Endometrium (tissue), 2 donors: ENCODE measurements at regions not wholly inside any gene's neighbourhood (a gene's known extent, or its start where the extent isn't known, plus 50 kb on each side); places are given as distances from the start of the nearest gene placed in this dataset.
"Not testable (repeated sequence)": the region's sequence is repeated elsewhere in the genome, so short reads cannot be mapped to it uniquely, and the experiment has no call there.

Experiments used
- FAIRE-seq: peaks from 2 replicates; lab custom pipeline; 2012; peaks lifted over from hg19 to GRCh38; lab: Jason Lieb, UNC
- donor health status: control.
- donor health status: control.

DNA sequence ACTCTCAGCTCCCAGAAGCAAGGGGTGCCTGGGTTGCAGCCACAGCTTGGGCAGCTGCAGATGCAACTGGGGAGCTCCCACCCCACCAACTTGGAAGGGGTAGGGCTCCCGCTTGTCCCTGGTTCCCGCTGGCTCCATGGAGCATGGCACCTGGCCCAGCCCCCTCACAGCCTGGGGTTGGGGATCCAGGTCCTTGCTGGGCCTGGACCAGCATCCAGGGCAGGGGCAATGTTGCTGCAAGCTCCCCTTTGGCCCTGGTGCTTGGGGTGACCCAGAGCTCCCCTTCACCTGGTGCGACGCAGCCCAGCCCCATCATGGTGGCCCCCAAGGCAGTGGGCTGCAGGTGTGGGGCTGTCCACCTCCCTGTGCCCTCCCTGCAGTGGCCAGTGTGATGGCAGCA, 99.6 kb upstream of the FRMD4B start:
- FAIRE-seq: no peak

DNA sequence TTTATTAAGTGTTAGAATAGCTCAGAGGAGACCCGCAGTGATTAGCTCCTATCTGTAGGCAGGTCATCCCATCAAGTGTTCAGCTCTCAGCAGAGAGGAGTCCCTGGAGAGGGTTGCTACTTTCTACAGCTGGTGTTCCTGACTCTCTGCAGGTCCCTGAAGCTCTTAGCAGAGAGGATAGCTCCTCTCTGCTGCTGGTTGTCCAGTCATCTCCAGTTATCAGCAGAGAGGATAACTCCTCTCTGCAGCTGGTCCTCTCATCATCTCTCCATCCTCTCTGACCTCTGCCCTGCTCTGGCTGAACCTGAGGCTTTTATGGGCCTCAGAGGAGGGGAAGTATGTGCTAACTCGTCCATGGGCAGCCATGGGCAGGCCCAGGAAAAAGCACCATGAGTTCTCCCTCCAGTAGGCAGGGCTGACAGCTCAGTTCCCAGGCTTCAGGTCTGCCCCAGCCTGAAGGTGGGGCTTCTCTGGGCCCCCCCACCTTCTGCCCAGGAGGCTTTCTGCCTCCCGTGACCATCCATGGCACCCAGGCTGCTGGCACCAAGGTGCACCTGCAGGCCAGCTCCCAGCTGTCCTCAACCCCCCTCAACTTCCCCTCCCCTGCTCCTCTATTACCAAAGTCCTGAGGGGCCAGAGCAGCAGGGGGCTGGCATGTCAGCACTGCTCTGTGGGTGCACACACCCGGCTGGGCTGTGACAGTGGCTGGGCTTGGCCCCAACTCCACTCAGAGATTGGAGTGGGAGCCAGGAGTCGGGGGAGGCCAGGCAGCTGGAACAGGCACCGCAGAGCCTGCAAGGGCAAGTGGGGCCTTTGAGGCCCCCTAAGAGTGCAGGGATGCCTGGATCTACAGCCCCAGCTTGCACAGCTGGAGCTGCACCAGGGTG, 98.9 kb upstream of the FRMD4B start:
- FAIRE-seq: no peak

DNA sequence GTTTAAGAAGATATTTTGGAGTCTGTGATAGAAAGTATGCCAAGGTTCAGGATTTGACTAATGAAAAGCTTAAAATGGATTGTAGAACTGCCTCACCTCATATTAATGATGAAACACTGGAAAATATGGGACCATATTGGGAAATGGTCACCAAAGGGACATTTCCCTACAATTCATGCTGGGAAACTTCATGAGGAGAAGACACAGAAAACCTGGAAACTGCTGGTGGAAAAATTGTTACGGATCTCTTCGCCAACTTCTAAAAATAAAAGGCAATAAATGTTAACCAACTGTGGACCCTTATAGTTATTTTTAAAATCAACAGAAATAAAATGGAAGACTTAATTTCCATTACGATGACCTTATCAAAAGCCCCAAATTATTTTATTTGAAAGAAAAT, 97.6 kb upstream of the FRMD4B start:
- peak; percentile 61 for FAIRE-seq

- not testable (repeated sequence) for FAIRE-seq
Measured at GRCh38 chr3:69480986-69481385, 95.1 kb upstream of the FRMD4B start.

DNA sequence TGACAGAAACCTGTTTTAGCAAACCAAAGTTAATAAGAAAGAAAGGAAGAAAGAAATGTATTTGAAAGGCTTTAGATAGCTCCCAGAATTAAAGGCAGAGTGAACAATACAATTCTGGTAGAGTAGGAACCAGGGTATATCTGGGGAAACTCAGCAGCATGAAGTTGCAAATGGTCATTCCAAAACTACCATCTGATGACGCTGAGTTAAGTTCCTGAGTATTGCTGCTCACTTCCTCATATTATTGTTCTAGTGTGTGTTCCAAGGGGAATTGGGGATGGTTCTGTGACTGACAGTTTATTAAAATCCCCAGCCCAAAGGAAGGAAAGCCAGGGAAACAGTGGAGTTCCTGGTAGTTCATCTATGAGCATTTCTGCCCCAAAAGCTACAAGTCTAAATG, 88.3 kb upstream of the FRMD4B start:
- no peak for FAIRE-seq

DNA sequence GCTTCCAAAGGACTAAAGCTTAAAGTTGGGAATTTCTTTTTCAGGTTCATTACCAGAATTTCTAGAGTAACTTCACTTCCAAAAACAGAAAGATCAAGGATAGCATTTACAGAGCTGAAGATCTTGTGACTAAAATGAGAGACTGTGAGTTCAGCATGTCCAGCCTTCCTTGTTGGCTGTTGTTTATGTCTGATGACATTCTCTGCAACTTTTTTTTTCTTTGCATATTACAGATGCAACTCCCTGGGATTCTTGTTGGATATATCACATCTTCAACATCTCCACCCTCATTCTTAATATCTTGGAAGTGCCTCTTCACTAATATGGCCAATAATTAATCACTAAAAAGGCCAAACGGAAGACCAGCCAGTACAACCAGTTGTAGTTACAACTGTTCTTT, 86.2 kb upstream of the FRMD4B start:
- FAIRE-seq: no peak

- no peak for FAIRE-seq
Measured at GRCh38 chr3:69463531-69463930, 77.6 kb upstream of the FRMD4B start.

- no peak for FAIRE-seq
Measured at GRCh38 chr3:69462826-69463100, 76.9 kb upstream of the FRMD4B start.

- FAIRE-seq: no peak
Measured at GRCh38 chr3:69462022-69462825, 76.3 kb upstream of the FRMD4B start.

- no peak for FAIRE-seq
Measured at GRCh38 chr3:69460034-69460433, 74.1 kb upstream of the FRMD4B start.

- FAIRE-seq: no peak
Measured at GRCh38 chr3:69458803-69459365, 73.0 kb upstream of the FRMD4B start.

GRCh38 chr3:69456631-69457030, 70.7 kb upstream of the FRMD4B start:
- FAIRE-seq: no peak

GRCh38 chr3:69454204-69454787, 68.4 kb upstream of the FRMD4B start:
- FAIRE-seq: no peak

GRCh38 chr3:69452295-69452694, 66.4 kb upstream of the FRMD4B start:
- FAIRE-seq: no peak

DNA sequence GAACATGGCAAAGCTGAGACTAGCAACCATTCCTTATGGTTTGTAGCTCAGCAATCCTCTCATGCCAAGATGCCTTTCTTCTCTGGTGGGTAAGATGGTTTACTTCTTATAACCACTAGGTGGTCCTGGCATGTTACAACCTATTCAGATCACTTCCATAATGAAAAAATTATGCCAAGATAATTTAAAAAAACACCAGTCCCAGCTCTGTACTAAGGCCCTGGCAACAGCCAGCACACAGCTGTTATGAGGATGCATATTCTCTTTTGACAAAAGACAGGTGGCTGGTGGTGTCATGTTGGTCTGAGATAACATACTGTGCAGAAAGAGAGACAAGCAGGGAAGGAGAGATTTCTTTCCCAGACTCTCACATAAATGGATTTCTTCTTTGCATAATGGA, 65.7 kb upstream of the FRMD4B start:
- FAIRE-seq: no peak

DNA sequence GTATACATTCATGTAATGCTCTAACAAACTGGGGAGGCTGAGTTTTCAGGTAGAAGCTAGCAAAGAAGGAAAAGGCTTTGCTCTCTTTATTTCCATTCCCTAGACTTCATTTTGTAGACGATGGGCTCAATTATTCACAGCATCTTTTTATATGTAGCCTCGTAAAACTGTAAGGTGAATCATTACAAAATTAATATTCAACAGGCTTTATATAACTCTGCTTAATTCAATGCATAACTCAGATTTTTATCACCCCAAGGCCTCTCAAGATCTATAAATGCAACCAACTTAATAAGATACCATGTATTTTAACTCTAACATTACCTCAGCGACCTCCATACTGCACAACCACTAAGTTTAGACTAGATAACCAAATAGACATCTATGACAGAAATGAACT, 63.0 kb upstream of the FRMD4B start:
- no peak for FAIRE-seq

GRCh38 chr3:69446402-69447072, 60.6 kb upstream of the FRMD4B start:
- FAIRE-seq: no peak

DNA sequence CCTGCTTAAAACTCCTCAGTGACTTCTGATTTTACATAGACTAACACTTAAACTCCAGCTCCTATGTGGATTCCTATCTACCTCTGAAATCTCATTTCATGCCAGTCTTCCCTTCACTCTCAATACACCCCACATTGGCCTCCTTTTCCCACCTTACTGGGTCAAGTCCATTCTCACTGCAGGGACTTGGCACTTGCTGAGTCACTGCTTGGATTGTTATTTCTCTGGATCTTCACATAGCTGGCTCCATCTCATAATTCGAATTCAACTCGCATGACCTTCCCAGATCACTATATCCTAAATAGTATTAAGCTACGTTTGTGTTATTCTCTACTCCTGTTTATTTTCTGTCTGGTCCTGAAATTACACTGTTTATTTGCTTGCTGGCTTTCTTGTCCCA, 59.6 kb upstream of the FRMD4B start:
- no peak for FAIRE-seq

GRCh38 chr3:69445024-69445423, 59.1 kb upstream of the FRMD4B start:
- FAIRE-seq: no peak

GRCh38 chr3:69443457-69443920, 57.6 kb upstream of the FRMD4B start:
- peak; percentile 91 for FAIRE-seq

- no peak for FAIRE-seq
Measured at GRCh38 chr3:69442771-69443311, 57.0 kb upstream of the FRMD4B start.

- no peak for FAIRE-seq
Measured at GRCh38 chr3:69441732-69442131, 55.8 kb upstream of the FRMD4B start.
